CD4-positive, alpha-beta T cell treated with Interleukin-6 for 4 hours (primary cell): ENCODE measurements at regions not wholly inside any gene's neighbourhood (a gene's known extent, or its start where the extent isn't known, plus 50 kb on each side); places are given as distances from the start of the nearest gene placed in this dataset.

Experiments
- DNase-seq: peaks from one replicate; pipeline ENCODE4 v3.0.0-alpha.2; 2020; ENCODE audit warnings: mixed read lengths

GRCh38 chr6:98352348-98352747, 482.0 kb upstream of the POU3F2 start:
- DNase-seq: no peak

DNA sequence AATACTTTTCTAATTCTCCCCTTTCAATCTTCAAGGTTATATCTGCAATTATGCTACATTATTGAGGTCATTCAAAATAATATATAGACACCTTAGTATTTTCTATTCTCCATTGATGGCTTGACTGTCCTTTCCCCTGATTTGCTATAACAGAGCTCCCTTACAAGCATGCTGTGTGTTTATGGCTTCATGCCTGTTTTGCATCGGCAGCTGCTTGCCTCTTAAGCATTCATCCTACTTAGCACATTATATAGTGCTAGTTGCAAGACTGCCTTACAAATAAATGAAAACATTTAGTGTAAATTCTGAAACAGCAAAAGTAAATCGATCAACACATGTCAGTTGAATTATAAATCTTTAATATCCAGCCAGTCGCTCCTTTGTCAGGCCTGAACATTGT, 476.2 kb upstream of the POU3F2 start:
- DNase-seq: no peak

DNA sequence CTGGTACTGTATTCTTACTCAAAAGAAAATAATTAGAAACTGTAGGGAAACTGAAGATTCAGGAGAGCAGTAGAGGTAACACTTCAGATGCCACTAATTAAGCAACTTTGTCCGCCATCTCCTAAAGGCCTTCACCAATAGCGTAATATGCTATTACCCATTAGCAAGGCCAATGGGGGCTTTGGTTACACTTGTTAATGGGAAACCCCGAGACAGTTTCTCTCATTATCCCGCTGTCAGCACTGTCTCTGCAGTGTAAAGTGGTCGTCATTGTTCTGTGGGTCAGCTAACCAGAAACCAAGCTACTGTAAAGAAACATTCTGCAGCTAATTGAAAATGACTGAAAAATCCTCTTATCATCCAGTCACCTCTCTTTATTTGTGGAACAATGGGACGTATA, 468.0 kb upstream of the POU3F2 start:
- DNase-seq: no peak

GRCh38 chr6:98380589-98380988, 453.8 kb upstream of the POU3F2 start:
- DNase-seq: no peak

GRCh38 chr6:98382246-98382645, 452.1 kb upstream of the POU3F2 start:
- DNase-seq: no peak

DNA sequence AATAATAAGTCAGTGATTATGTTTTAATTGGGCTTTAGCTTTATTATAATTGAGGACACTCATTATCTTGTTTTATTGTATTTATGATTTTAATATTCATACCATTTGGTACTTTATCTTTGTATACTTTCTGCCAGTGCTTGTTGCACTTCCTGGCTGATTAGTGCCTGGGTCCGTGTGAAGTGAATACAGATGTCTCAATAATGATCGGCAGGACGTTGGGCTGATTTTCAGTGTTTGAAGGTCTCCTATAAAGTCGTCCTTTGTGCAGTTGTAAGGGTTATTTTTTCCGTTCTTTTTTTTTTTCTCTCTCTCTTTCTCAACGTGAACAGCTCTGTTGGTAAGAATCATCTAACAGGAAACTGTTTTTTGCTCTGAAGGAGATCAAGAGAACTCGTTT, 450.0 kb upstream of the POU3F2 start:
- DNase-seq: no peak

- no peak for DNase-seq
Observed at GRCh38 chr6:98384801-98385200, 449.6 kb upstream of the POU3F2 start.

- no peak for DNase-seq
Observed at GRCh38 chr6:98395610-98396166, 438.7 kb upstream of the POU3F2 start.

- no peak for DNase-seq
Observed at GRCh38 chr6:98416027-98416426, 418.3 kb upstream of the POU3F2 start.

DNA sequence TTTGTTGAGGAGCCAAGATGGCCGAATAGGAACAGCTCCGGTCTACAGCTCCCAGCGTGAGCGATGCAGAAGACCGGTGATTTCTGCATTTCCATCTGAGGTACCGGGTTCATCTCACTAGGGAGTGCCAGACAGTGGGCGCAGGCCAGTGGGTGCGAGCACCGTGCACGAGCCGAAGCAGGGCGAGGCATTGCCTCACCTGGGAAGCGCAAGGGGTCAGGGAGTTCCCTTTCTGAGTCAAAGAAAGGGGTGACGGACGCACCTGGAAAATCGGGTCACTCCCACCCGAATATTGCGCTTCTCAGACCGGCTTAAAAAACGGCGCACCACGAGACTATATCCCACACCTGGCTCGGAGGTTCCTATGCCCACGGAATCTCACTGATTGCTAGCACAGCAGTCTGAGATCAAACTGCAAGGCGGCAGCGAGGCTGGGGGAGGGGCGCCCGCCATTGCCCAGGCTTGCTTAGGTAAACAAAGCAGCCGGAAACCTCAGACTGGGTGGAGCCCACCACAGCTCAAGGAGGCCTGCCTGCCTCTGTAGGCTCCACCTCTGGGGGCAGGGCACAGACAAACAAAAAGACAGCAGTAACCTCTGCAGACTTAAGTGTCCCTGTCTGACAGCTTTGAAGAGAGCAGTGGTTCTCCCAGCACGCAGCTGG, 417.7 kb upstream of the POU3F2 start:
- peak; percentile 11 for DNase-seq

DNA sequence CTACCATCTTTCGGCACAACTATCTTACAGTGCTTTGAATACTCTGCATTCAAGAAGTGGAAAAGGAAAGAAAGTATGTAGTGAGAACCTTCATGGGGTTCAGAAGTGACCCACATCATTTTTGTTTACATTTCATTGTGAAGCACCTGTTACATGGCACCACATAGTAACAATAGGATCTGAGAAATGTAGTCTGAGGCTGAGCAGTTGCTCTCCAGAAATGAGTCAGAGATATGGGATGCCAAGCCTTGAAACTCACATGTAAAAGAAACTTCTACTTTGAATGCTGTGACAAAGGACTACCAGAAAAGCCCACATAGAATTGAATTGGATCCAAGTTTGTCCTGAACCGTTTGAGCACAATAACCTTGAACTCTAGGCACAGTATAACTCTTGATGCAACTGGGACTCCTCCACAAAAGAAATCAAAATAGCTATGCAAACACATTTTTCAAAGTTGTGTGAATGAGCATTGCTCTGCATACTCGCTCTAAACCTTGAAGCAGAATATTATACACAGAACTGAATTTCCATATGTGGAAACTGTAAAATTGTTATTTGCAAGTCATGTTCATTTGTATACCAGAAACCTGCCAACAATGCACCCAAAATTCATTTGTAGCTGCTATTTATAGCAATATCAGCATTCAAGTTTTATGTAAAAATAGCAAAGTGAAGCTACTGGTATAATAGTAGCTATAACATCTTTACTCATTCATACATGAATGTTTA, 400.9 kb upstream of the POU3F2 start:
- DNase-seq: no peak

DNA sequence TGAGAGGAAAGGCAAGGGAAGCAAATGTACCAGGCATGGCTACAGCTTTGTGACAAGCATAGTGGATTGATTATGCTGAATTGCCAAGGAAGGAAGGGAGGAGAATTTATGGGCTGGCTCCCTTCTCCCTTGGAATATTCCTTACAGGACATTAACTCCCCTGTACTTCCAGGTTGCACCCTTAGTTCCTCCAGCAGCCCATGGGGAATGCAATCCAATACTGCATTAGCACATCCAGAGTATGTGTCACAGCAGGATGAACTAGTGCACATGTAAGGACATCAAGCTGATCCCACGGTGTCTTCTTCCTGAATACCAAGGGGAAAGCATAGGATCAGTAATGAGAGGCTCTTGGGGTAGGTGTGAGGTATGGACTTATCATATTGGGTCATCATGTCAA, 390.7 kb upstream of the POU3F2 start:
- DNase-seq: no peak

DNA sequence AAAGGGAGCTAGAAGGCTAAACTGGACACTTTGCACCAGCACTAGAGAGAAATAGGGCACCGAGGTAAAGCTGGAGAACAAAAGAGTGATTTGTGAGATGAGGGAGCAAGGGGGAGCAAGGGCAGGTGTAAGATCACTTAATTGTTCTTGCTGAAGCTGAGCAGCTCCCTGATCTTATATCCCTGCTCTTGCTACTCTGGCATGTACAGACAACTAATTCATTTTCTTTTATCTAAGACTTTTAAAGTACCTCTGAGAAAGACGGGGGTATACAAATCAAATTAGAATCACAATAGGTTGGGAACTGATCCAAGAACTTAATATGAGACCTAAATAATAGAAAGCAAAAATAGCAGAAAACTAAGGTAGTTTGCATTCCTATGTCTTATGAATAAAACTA, 381.7 kb upstream of the POU3F2 start:
- no peak for DNase-seq

- DNase-seq: no peak
Observed at GRCh38 chr6:98454809-98455322, 379.5 kb upstream of the POU3F2 start.

DNA sequence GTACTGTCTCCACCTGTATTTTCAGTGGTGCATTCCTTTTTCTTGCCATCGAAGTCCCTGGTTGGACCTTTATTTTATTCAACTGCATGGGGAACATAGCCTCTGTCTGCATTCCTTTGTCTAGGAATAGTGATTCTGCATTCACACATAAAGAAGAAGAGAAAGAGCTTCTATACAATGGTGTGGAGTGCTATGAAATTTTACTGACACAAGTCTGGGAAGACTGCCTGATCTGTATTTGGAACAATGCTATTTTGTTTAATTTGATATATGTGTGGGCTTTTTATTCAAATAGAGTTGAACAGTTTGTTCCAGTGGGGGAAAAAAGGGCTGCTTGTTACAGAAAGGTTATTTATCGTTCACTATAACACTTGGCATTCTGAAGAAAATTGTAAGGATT, 375.7 kb upstream of the POU3F2 start:
- no peak for DNase-seq

DNA sequence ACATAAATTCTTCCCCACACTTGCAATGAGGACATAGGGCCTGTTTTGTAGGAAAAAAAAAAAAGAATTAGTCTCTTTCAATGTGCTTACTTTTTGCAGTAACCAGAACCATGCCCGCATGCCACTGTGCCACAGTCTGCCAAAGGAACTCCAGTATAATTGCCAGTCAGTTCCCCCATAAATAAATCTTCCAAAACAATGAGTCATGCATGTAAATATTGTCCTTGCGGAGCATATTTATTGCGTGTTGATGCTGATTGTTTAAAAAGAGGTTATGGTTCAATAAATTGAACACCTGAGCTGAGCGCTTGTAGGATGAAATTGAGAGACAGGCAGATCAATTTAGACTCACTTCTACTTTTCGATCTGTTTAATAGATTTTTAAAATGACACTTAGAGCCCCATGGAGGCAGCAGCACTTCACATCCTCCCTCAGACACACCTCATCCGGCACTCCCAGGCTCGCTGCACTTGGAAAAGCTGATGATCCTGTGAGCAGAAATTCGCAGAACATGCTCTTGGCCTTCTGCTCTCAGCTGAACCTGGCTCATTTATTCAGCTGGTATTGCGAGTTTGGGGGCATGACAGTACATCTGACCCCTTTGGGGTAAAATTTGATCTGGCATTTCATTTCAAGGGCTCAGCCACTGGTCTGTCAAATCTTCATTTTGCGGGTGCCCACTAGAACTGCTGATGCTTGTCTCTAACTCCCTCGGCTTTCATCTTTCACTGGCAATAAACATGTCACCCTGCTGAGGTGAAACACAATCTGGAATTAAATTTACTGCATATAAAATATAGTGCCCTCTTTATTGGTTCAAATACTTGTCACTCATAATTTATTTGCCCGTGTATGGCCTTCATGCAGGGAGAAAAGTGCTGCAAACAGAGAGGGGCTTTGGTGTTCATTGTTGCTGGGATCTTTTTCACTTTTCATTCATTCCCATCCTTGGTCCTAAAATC, 371.1 kb upstream of the POU3F2 start:
- DNase-seq: no peak

DNA sequence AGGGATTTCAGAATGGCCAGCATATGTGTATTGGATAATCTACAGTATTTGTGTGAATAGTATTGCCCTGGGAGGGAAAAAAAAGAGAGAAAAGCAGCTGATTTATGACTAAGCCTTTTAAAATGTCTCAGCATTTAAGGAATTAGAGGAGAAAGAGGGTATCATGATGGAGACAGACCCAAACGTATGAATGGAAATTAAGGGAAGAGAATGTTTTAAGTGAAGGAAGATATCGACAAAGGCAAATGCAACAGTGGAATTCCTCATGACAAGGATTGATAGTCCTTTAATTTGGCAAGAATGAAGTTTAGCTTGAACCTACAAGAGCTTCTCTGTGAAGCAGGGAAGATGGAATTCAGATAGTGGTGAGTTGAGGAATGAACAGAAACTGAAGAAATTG, 367.3 kb upstream of the POU3F2 start:
- DNase-seq: no peak

GRCh38 chr6:98467902-98468301, 366.5 kb upstream of the POU3F2 start:
- DNase-seq: no peak

DNA sequence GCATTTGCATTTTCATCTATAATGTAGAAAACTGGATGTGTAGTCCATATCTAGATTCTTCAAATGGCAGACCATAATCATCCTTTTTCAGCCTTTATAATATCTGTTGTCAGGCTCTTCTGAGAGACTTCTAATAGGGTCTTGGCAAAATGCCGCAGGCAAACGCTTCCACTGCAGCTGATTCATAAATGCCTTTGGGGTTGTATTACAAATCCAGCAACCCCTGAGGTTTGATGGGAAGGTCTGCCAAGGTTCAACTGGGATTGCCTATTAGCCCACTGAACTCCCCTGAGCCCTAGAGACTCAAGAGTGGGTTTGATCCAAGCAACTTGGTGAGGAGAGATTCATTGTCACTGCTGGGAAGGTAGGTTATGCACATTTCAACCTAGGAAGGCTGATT, 365.2 kb upstream of the POU3F2 start:
- no peak for DNase-seq

DNA sequence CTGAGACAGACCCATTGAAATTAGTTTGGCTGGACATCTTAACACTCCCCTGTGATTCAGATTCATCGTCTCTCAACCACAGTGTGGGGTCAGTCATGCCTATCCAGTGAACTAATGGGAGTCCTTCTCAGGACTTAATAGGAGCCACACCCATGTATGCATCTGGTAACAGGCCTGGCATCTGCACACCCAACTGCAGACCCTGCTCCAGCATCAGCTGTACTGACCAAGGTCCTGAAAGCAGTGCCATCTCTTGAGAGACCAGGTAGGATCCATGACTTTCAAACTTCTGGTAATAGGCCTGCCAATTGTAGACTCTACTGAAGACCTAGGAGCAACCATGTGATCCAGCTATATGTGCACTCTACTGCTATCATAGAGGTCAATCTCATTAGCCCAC, 363.6 kb upstream of the POU3F2 start:
- no peak for DNase-seq

GRCh38 chr6:98471444-98471843, 362.9 kb upstream of the POU3F2 start:
- DNase-seq: no peak

- DNase-seq: no peak
Observed at GRCh38 chr6:98477231-98477630, 357.1 kb upstream of the POU3F2 start.

DNA sequence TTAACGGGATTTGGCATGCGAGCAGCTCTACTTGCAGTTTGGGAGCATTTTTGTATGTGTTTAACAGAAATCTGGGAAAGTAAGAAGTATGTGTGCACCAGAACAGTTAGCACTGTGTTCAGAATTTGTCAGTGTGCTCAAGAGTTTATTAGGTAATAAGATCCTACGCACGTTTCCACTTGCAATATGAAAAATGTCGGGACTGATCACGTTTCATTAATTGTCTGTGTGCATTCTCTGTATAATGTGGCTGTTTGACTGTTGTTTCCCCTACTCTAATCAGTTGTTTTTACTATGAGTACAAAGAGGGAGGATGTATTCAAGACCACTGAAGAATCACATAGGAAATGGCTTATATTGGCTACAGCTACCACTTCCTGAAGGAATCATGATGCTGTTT, 349.7 kb upstream of the POU3F2 start:
- no peak for DNase-seq
